HG03521 (cell line): ENCODE measurements at regions not wholly inside any gene's neighbourhood (a gene's known extent, or its start where the extent isn't known, plus 50 kb on each side); places are given as distances from the start of the nearest gene placed in this dataset.

Experiments
- ATAC-seq: cut with Tn5 transposase; IDR thresholded peaks from one replicate; pipeline ENCODE4 v1.9.1; 2021; ENCODE audit warnings: mild to moderate bottlenecking, moderate library complexity; ENCODE audit not compliant: unreplicated experiment

GRCh38 chr2:6788614-6789013 is 77.1 kb downstream of the CMPK2 start:
- ATAC-seq, result no peak

- no peak for ATAC-seq
These were observed 76.1 kb downstream of the CMPK2 start for GRCh38 chr2:6789559-6790138.

- ATAC-seq, result no peak
These were observed 74.0 kb downstream of the CMPK2 start for GRCh38 chr2:6791682-6792081.

GRCh38 chr2:6792883-6793282 is 72.8 kb downstream of the CMPK2 start:
- ATAC-seq, result no peak

GRCh38 chr2:6793371-6793770 is 72.3 kb downstream of the CMPK2 start:
- no peak for ATAC-seq

GRCh38 chr2:6793913-6794312 is 71.8 kb downstream of the CMPK2 start:
- ATAC-seq, result no peak

- ATAC-seq, result no peak
These were observed 71.3 kb downstream of the CMPK2 start for GRCh38 chr2:6794448-6794847.
